ENCODE measurements at regions not wholly inside any gene's neighbourhood (a gene's known extent, or its start where the extent isn't known, plus 50 kb on each side); places are given as distances from the start of the nearest gene placed in this dataset.

- TF ChIP-seq POLR2AphosphoS5 (IDR thresholded peaks at IDR 0.05; ENCODE audit: insufficient read depth, low read depth, low read length) (no peak), POLR2A (IDR thresholded peaks at IDR 0.05; ENCODE audit: low read depth, low read length) (no peak), CTCF (IDR thresholded peaks at IDR 0.05; ENCODE audit: extremely low read depth in 1 of 2, insufficient read depth in 1 of 2, low read depth in 1 of 2, low read length in 2 of 2) (no peak), MAX (IDR thresholded peaks at IDR 0.05; ENCODE audit: insufficient read depth, insufficient read length) (no peak), EZH2 (IDR thresholded peaks at IDR 0.05; ENCODE audit: borderline replicate concordance, low read depth, low read length, severe bottlenecking) (no peak)
These were observed 2072.4 kb downstream of the MRPL39 start for GRCh38 chr21:23534850-23535249.

All from endothelial cell of umbilical vein (primary cell).